Left lung (tissue), 4 donors: ENCODE measurements at regions not wholly inside any gene's neighbourhood (a gene's known extent, or its start where the extent isn't known, plus 50 kb on each side); places are given as distances from the start of the nearest gene placed in this dataset.

ENCODE experiments used
- ATAC-seq: fragments of 200-7000 bp; cut with Tn5 transposase; one replicate; pipeline ENCODE4 v1.9.1; 2020; ENCODE audit warnings: moderate library complexity
- DNase-seq, 4 donors: peaks; one replicate each; pipeline ENCODE4 v3.0.0-alpha.2; 2013 to 2020
- H3K27ac ChIP-seq, 2 donors: fragments of 200-600 bp; sonication (generic) in 1 of 2; one replicate each; pipeline versions ENCODE4 v1.5.0 to v1.8.0; 2020 to 2021
- H3K27me3 ChIP-seq, 2 donors: fragments of 200-600 bp; sonication (generic) in 1 of 2; one replicate each; pipeline versions ENCODE4 v1.5.0 to v1.8.0; 2020 to 2021
- H3K36me3 ChIP-seq, 2 donors: fragments of 200-600 bp; sonication (generic) in 1 of 2; one replicate each; pipeline versions ENCODE4 v1.5.0 to v1.8.0; 2020 to 2021
- H3K4me1 ChIP-seq, 2 donors: fragments of 200-600 bp; one replicate each; pipeline ENCODE4 v1.8.0; 2021
- H3K4me3 ChIP-seq, 2 donors: fragments of 200-600 bp; sonication (generic) in 1 of 2; one replicate each; pipeline versions ENCODE4 v1.5.0 to v1.8.0; 2020 to 2021; ENCODE audit warnings: mild to moderate bottlenecking in 1 of 2
- H3K9me3 ChIP-seq, 2 donors: fragments of 200-600 bp; sonication (generic) in 1 of 2; one replicate each; pipeline versions ENCODE4 v1.5.0 to v1.8.0; 2020 to 2021
- intact Hi-C, 2 donors: fragments of 100-400 bp; cut with DNase I; formaldehyde crosslinking; loops; one replicate each; pipeline versions ENCODE4 v1.11.2 to v1.14.2; 2022
- TF ChIP-seq, protein P1 (sequence below), 2 donors: fragments of 200-600 bp; sonication (generic) in 1 of 2; IDR thresholded peaks; one replicate each; pipeline versions ENCODE4 v1.5.0 to v1.8.0; 2021; ENCODE audit warnings: antibody characterized with exemption in 2 of 2
- donor health status: DM: no; HTN: yes; CAD: no.
- donor health status: DM: no; HTN: no; CAD: no.

DNA sequence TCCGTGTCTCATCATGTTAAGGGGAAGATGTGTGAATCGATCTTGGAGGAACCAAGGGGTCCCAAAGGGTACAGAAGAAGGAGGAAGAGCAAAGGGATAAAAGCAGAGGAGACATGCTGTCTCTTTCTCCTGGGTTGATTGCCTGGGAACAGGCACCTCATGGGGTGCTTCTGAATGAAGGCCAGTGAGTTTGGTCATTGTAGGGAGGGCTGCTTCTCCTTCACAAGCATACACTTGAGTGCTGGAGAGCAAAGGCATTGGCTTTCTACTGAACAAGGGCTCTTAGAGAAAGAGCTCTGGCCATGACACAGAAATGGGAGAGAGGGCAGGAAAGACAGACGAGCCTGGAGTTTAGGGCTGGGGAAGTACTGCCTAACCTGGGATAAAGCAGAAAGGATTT lies 146.7 kb upstream of the NPY start:
- Histone ChIP-seq H3K27me3 (no peaks in the 10 kb centered on the region), H3K4me3 (no peak overlapping the region), H3K27ac (no peak overlapping the region), H3K36me3 (no peaks in the 10 kb centered on the region), H3K9me3 (no peaks in the 10 kb centered on the region), H3K4me1 (no peaks in the 10 kb centered on the region)
- ATAC-seq, result peak; percentile 41
- TF ChIP-seq, protein P1, sequence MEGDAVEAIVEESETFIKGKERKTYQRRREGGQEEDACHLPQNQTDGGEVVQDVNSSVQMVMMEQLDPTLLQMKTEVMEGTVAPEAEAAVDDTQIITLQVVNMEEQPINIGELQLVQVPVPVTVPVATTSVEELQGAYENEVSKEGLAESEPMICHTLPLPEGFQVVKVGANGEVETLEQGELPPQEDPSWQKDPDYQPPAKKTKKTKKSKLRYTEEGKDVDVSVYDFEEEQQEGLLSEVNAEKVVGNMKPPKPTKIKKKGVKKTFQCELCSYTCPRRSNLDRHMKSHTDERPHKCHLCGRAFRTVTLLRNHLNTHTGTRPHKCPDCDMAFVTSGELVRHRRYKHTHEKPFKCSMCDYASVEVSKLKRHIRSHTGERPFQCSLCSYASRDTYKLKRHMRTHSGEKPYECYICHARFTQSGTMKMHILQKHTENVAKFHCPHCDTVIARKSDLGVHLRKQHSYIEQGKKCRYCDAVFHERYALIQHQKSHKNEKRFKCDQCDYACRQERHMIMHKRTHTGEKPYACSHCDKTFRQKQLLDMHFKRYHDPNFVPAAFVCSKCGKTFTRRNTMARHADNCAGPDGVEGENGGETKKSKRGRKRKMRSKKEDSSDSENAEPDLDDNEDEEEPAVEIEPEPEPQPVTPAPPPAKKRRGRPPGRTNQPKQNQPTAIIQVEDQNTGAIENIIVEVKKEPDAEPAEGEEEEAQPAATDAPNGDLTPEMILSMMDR (IDR thresholded peaks at IDR 0.05), result no peak
- intact Hi-C loops, result no loop called here
- DNase-seq, result no peak

DNA sequence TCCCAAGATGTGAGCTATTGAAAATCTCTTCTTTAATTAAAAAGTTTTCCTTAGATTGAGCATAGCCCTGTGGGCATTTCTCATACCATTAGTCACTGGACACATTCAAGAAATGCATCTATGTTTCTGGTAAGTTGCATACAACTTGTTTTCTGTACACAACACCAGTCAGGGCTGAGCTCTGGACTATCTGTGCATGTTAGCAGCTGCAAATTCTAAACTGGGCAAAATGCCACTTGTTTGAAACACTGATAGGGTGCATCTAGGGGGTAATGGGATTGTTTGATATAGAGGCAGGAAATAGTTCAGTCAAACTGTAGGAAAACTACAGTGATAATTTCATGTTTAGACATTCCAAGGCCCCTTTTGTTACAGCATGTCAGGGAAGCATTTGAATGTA lies 145.6 kb upstream of the NPY start:
- no peak for ATAC-seq
- Histone ChIP-seq H3K4me3 (no peak overlapping the region), H3K4me1 (no peaks in the 10 kb centered on the region), H3K27ac (no peak overlapping the region), H3K27me3 (no peaks in the 10 kb centered on the region), H3K36me3 (no peaks in the 10 kb centered on the region), H3K9me3 (no peaks in the 10 kb centered on the region)
- intact Hi-C loops, result no loop called here
- TF ChIP-seq, protein P1 (IDR thresholded peaks at IDR 0.05), result no peak
- peak in 2 of 4 donors; percentile 25 to 37 for DNase-seq

DNA sequence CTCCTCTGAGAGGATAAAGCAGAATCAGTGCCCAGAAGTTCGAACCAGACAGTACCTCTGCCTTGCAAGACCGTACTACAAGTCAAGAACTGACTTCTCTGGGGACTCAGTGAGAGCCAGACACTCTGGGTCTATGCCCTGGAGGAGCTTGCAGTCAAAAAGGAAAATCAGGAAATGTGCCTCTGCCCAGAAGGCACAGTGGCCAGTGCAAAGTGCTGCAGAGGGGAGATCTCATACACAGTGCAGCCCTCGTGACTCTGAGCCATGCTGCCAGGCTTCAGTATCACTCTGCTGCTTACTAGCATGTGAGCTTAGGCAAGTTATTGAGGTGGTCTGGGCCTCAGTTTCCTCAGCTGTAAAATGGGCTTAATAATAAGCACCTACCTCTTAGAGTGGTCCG lies 144.0 kb upstream of the NPY start:
- no peak overlapping the region for H3K27ac ChIP-seq
- no peaks in the 10 kb centered on the region for H3K9me3 ChIP-seq
- ATAC-seq (no peak), DNase-seq (no peak)
- H3K27me3 ChIP-seq, result no peaks in the 10 kb centered on the region
- H3K36me3 ChIP-seq, result no peaks in the 10 kb centered on the region
- no peak overlapping the region for H3K4me3 ChIP-seq
- TF ChIP-seq, protein P1 (IDR thresholded peaks at IDR 0.05), result no peak
- intact Hi-C loops, result no loop called here
- no peaks in the 10 kb centered on the region for H3K4me1 ChIP-seq

DNA sequence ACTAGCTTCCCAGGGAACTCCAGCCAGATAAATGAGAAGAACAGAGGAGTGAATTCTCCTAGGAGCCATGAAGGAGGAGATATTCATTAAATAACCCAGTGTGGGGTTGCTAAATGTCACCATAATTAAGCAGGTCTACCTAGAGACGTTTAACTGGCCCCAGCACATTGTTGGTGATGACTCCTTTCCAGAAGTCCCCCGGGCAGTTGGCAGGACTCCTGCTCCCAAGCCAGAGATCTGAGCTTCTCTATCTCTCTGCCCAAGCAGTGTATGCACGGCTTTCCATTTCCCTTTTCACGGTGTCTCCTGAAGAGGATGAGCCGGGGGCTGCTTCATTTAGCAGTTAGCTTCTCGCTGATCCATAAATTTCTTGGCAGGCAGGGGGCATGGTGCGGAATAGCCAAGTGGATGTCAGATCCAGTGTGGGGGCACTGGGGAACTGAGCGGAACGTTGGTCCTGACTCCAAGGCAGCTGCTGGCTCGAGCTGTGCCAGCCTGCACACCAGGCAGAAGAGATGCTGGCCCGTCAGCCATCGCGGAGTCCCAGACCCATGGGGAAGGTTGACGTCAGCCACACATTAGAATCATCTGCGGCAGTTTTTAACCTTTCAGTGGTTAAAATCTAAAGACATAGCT lies 142.0 kb upstream of the NPY start:
- no peaks in the 10 kb centered on the region for H3K4me1 ChIP-seq
- H3K27ac ChIP-seq, result no peak overlapping the region
- H3K4me3 ChIP-seq, result no peak overlapping the region
- H3K27me3 ChIP-seq, result no peaks in the 10 kb centered on the region
- TF ChIP-seq, protein P1 (IDR thresholded peaks at IDR 0.05), result no peak
- no peaks in the 10 kb centered on the region for H3K9me3 ChIP-seq
- H3K36me3 ChIP-seq, result no peaks in the 10 kb centered on the region
- DNase-seq (no peak), ATAC-seq (no peak)
- intact Hi-C loops, result no loop called here

DNA sequence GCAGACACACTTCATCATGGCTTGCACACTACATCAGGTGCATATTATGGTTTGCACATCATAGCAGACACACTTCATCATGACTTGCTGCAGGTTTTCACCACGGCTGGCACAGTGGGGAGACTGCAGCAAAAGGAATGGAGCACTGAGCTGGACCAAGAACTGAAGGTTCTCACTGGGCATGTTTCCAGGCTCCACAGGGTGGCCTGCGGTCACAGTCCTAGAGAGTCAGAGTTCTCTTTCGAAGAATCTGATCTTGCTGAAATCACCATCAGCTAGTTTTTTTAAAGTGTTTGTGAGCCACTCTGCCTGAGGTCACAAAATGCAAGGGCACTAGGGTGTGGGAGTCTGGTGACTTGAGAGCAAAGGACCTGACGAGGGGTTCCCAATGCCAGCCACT lies 140.4 kb upstream of the NPY start:
- no peak for ATAC-seq

More for the DNA sequence above, 140.4 kb upstream of the NPY start:
- Histone ChIP-seq H3K4me3 (no peak overlapping the region), H3K27me3 (no peaks in the 10 kb centered on the region), H3K36me3 (no peaks in the 10 kb centered on the region), H3K27ac (no peak overlapping the region), H3K4me1 (no peaks in the 10 kb centered on the region), H3K9me3 (no peaks in the 10 kb centered on the region)
- intact Hi-C loops, result no loop called here
- DNase-seq, result no peak
- TF ChIP-seq, protein P1 (IDR thresholded peaks at IDR 0.05), result no peak
